ENCODE measurements at regions not wholly inside any gene's neighbourhood (a gene's known extent, or its start where the extent isn't known, plus 50 kb on each side); places are given as distances from the start of the nearest gene placed in this dataset.

DNA sequence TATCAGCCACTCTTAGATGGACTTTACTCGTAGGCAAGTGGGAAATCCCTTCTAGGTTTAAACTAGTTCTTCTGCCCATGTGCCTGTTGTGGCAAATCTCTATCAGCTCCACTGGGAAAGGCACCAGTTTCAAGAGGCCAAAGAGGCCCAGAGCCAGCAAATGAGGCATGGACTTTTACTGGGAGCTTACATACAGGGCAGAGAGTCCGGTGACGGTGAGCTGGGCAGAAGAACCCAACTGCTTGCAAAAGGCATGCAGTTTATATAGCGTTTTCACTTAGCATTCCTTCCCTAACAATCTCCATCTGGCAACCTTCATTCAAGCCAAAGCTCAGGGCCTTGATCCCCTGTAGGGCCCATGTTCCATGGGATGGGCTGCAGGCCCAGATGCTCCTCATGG lies 93.0 kb upstream of the C3orf80 start:
- no peak for DNase-seq

DNA sequence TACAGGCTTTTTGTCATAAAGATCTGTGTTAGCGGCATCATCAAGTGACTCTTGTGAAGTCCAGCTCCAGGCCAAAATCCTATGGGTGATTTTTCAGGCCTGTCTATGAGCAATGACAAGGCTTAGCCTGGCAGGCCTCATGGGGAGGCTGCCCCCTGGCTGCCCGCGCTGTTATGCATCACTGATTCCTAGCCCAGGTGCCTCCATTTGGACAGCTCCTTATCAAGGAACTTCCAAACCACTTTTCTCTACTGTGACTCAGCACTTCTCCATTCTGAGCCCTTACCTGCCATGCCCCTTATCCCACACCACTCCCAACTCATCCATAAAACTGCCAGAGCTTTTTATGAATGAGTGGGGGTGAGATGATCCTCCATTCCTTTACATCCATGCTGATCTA lies 91.5 kb upstream of the C3orf80 start:
- DNase-seq: no peak

DNA sequence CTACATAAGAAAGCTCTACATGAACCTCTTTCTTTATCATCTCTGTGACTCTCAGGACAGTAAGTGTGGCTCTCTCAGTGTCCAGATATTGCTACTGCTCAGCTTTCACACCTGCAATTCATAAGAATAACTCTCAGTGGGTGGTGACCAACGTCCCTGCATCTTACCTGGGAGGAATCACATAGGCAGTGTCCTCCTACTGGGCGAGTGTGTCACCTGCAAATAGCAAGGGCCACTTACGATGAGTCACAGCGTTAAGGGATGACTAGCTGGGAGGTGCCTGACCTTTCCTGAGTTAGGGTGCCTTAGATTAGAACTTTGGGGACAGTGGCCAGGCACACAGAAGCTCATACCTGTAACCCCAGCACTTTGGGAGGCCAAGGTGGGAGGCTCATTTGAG lies 90.8 kb upstream of the C3orf80 start:
- no peak for DNase-seq

DNA sequence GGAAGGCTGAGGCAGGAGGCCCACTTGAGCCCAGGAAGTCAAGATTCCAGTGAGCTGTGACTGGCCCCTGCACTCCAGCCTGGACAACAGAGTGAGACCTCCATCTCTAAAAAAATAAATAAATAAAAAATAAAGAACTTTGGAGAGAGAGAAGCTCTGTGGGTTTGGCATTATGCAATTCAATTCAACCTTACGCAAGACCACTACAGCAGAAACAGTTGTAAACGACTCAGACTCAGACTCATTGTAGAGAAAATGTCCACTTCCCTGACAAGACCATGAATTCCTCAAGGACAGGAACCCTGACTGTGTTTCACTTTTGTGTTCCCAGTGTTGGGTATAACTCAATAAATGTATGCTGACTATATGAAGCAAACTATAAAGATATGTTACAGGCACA lies 90.3 kb upstream of the C3orf80 start:
- DNase-seq: peak; percentile 20

DNA sequence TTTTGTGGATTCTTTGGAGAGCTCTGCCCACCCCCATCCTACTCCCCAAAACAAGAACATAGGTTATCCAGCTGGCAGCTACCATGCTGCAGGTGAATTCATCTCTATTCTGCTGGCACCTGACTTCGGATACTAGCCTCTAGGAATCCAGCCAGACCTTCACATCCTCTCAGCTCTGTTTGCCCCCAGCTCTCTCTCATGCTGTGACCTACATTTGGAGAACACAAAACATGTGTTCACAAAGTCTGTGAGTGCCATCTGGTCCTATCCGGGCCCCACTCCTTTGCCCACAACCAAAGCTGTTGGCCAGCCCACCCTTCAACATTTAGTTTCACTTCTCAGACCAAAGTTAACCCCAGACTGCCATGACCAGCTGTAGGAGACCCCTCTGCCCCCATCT lies 89.4 kb upstream of the C3orf80 start:
- no peak for DNase-seq

DNA sequence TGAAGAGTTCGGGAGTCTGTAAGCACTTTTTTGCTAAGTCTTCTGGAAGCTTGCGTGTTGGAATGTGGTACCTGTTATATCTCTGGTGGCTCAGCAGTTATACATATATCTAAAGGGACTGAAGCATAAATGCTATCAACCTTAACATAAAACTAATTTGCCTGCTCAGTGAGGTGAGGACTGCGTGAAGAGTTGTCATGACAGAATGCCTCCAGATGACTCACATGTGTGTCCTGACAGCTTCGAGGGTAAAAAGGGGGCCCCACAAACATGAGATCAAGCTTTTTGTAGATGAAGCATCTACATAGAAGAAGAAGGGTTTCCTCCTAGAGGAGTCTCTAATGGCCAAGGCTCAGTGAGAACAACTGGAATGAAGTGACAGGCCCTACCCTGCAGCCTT lies 88.8 kb upstream of the C3orf80 start:
- DNase-seq: no peak

DNA sequence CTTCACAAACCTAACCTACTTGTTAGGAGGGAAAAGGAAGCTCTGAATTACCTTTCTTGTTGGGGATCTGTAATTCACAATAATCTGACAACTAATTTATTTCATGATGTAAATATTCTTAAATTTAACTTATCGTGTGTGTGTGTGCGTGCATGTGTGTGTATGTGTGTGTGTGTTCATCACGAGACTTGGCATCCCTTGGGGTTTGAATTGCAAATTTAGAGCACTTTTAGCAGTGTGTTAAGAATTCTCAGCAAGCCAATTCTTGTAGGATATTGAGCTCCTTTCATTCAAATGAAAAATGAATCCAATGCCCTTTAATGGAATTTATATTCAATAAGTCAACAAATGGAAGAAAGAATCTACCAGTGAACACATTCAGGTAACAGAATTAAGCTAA lies 85.9 kb upstream of the C3orf80 start:
- DNase-seq: no peak

DNA sequence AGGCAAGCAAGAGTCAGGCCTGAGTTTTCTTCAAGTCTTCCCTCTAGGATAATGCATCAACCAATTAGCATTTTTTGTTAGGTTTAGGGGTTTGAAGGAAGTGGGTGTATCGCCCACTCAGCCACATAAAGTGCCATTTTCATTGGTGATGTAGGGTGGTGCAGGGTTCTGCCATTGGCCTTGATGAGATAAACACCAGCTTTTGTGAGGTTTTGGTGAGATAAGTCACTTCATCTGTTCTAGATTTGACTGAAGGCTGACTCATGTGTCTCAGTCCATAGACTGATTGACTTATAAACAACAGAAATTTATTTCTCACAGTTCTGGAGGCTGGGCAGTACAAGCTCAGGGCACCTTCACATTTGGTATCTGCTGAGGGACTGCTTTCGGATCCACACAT lies 84.5 kb upstream of the C3orf80 start:
- no peak for DNase-seq

DNA sequence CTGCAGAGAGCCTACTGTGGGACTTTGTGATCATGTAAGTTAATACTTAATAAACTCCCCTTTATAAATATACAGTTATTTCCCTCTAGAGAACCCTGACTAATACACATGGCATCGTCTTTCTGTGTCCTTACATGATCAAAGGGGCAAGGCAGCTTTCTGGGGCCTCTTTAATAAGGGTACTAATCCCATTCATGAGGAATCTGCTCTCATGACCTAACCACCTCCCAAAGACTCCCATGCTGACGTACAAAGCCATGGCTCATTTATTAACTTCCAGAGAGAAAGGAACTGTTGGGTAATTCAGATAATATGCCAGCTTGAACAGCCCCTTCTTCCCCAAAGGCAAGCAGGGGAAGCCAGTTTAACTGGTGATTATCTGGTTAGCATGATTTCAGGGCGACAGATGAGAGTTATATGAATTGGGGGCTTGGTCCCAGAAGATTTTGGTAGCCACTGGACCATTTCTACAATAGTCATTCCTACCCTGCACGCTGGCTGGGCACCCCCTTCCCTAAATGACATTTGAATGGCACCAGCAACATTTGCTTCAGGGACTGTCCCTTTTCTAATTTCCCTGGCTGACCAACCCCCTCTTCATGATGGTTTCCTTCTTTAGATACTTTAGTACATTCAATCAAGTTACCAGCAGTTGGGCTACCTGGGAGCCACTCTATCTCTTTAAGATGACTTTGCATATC lies 83.6 kb upstream of the C3orf80 start:
- DNase-seq: no peak

DNA sequence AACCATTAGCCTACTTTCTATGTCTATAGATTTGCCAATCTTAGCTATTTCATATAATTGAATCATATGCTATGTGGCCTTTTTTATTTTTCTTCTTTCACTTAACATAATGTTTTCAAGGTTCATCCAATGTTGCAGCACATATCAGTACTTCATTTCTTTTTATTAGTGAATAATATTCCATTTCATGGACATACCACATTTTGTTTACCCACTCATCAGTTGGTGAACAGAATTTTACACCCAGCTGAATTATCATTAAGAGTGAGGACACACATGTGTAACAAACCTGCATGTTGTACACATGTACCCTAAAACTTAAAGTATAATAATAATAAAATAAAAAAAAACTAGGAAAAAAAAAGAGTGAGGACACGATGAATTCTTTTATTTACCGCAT lies 81.7 kb upstream of the C3orf80 start:
- DNase-seq: no peak

DNA sequence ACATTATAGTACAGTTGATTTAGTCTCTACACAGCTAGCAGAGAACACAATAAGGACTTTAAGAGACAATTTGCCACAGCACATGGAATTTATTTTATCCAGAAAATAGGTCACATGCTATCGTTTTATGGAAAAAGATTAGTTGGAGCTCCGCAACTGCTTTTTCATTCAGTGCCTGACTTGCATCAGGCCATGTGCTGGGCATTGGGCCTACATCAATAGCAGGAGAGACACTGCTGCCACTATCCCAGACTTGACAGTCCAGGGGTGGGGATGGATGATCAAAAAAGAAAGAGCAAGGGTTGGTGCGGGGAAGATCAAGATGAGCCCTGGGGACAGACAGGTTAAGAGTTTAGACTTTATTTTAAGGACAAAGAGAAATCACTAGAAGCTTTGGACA lies 75.2 kb upstream of the C3orf80 start:
- DNase-seq: no peak

DNA sequence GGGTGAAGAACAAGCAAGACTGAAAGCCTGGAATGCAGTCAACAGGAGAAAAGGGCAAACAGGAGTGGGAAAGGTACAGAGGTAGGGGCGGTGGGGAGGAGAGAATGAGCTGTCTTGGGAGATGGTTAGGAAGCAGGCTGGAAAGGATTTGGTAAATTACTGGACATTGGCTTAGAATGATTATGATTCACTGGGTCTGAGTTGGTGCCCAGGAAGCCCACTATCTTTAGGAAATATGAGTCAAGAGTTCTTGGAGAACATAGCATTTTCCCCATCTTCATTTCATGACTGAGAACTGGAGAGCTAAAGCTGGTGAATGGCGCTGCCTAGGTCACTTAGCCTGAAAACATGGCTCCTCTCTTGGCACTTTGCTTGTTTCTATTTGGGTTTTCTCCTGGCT lies 74.7 kb upstream of the C3orf80 start:
- no peak for DNase-seq

DNA sequence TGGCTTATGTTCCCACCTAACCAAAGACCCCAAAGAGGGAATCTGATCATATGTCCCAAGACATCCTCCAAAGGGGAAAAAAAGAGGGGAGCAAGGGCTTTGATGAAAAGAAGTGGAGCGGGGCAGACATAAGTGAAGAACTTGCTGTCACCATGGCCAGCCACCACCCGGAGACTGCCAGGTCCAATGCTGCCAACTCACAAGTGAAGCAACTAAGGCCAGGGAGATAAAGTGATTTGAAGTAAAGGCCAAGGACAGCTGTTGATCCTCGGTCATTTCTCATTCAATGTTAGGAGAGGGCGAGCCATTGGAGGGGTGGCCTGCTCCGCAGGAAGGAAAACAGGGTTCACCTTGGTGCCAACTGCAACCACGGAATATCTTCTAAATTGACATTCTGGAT lies 72.6 kb upstream of the C3orf80 start:
- DNase-seq: no peak

DNA sequence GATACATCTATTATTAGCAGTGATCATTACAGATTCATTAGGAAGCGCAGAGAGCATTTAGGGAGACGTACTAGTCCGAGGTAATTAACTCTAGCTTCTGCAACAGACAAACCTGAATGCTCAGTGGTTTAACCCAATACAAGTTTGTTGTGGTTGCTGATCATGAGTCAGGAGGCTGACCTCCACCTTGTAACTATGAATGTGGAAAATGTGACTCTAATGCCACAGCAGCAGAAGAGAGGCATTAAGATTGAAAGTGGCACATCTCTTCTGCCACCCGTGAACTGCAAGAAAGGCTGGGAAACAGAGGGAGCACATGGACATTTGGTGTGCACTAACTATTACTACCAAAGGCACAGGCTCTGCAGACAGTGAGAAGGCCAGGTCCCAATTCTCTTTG lies 71.2 kb upstream of the C3orf80 start:
- no peak for DNase-seq

DNA sequence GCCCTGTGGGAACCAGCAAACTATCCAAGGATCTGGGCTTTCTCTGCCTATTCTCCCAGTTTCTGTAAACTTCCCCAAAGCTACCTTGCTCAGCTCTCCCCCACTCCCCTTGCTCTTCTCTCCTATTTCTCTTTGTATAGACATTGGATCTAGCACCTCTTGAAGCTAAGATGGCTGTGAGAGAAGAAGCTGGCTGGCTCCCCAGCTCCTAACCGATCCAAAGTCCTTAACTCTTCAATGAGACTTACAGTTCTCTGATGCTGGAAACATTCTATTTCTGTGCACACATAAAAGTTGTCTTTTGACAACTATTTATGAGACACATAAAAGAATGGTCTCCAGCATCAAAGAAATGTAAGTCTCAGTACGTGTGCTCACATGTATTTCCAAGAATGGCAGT lies 70.6 kb upstream of the C3orf80 start:
- DNase-seq: no peak

DNA sequence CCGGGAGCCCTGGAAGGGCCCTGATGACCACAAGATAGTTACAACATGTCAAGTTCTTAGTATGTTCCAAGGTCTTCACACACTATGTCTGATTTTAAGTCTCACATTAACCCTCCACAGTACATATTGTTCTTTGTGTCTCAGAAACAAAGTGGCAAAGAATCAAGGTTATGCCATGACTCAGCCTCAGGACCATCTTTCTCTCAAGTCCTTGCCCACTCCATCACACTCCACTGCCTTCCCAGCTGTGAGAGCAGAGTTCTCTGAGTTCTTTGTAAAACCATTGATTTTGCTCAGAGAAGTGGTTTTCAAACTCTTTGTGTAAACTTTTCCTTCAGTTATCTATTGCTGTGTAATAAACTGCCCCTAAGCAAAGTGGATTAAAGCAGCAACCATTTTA lies 67.9 kb upstream of the C3orf80 start:
- no peak for DNase-seq

DNA sequence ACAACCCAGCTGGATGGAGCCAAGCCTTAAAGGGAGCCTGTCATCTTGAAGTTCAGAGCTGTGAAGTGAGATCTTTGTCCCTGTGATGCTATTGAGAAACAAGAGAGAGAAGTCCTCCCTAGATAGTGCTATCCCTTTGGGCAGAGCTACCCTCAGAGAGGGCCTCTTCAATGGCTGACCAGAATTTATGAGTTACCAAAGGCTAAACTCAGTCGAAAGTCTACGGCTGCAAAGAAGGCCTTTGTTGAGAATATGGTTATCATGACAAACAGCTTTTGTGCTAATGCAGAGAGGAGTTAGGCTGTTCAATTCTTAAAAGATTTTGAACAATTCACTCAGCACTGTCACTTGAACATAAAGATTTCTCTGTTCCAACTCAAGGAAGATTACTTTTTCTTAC lies 65.9 kb upstream of the C3orf80 start:
- no peak for DNase-seq

DNA sequence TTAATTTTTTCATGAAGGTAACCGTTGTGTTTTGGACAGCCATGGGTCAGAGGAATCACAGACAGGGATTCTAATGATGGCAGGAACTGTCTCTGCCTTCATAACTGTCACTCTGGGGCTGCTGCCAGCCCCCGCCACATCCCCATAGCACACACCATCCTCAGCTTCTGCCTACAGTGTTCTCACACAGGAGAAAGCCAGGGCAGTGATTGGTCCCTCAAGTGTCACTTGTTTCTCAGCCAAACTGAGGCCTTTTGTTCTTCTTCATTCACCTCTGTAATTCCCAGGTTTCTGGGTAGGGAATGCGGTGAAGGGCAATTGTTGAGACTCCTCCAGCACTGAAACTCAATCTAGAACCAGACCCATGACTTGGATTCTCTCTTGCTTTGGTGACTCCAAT lies 65.4 kb upstream of the C3orf80 start:
- no peak for DNase-seq

DNA sequence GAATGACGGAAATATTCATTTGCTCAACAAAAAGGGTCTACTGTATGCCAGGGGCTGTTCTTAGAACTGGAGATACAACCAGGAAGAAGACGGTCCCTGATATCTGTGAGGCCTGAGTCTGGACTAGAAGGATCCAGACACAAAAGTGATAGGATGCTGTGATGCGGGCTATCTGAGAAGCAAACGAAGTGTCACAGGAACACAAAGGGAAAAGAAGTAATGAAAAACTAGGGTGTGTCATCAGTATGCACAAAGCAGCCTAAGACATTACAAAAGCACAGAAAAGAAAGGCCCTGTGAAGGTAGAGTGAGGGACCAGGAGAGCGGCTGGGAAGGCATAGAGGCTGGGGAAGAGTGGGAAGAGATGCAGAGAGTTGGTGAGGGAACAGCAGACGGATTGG lies 63.3 kb upstream of the C3orf80 start:
- DNase-seq: no peak

DNA sequence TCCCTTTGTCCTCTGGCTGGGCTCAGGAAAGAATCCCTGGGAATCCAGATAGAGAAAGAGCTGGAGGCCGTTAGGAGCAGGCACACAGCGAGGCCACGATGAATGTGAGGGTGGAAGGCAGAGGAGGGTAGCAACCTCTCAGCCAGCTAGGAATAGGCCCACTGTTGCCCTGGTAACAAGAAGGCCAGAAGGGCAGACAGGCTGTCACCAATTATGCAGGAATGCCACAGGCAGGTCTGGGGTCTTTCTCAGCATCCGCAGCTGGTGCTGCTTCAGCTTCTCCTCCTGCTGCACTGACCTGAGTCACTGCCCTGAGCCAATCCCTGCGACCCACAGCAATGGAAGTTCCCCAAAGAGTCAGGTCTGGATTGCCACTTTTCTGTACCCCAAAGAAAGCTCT lies 62.8 kb upstream of the C3orf80 start:
- no peak for DNase-seq

DNA sequence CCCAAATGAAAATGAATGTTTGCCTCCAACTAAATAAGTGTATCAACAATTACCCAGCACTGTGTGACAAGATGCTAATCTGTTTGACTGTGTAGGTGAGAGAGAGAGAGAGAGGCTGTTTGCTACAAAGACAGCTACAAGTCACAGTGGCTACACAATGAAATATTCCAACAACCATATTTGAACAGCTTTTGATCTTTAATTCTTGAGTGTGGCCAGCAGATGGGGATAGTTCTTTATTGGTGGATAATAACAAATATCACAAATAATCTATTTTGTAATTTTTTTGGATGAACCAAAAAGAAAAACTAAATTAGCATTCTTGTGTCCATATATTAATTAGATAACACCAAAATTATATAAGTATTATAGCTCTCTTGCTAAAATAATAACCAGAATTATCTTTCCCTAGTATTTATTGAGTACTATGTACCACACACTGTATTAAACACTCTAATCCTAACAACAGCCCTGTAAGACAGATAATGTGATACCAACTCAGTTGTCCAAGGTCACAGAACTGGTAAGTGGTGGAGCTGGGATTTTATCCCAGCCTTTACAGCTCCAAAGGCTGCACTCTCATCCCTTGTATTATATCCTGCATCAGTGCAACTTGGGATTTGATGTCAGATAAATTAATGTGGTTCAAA lies 61.9 kb upstream of the C3orf80 start:
- DNase-seq: no peak

DNA sequence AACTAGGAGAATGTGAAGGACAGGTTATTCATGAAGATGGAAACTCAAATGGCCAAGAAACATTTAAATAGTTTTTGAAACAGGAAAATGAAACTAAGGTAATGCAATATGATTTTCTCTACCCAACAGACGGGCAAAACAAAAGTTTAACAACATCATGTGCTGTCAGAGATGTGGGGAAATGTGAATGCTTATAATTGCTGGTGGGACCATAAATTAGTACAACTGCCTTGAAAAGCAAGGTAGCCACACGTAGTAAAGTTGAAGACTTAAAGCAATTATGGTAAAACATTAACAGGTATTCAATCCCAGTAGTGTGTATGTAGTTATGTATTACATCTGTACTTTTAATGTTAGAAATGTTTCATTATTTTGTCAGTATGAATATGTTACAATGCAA lies 57.0 kb upstream of the C3orf80 start:
- DNase-seq: no peak

DNA sequence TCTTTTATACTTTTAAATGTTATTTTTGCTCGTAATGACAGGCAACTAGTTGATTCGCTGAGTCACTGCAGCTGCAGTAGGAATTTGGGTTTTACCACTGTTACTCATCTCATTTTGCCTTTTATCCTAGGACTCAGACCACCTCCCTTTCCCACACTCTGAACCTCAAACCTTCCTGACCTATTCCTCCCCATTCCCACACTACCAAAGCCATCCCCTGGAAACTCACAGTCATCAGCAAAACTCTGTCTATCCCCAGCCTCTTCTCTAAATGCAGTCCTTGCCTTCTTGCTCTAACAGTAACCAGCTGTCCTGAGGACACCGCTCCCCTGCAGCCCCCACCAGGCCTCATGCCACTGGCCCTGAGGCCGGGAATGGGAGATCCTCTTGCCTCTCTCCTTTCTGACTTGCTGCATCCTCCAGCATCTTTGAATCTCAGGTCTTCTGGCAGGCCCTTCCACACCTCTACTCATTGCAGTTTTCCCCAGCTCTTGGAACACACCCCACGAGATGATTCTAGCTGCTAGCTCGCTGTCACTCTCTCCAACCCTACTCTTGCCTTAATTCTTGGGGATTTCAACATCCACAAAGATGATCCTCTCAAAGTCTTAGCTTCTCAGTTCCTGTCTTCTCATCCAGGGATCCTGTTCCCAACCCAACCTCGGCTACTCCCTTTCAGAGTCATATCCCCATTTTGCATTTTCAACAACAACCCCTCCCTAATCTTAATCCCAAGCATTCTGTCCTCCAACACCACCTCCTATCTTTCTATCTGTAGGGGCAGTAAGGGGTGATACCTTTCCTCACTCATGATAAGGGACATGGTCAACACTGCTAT lies 55.9 kb upstream of the C3orf80 start:
- DNase-seq: no peak

Measured in SIG-M5 (cell line).